ENCODE measurements at regions not wholly inside any gene's neighbourhood (a gene's known extent, or its start where the extent isn't known, plus 50 kb on each side); places are given as distances from the start of the nearest gene placed in this dataset.

- TF ChIP-seq POLR2A (IDR thresholded peaks at IDR 0.05) (no peak), CTCF (IDR thresholded peaks at IDR 0.05 in 4 of 5, conservative IDR thresholded peaks at IDR 0.05 in 1 of 5) (no peak)
Measured at GRCh38 chr5:165334201-165334600, 1828.8 kb downstream of the MAT2B start.

Measured in gastrocnemius medialis (tissue), 4 donors.